Lower lobe of right lung (tissue), 2 donors: ENCODE measurements at regions not wholly inside any gene's neighbourhood (a gene's known extent, or its start where the extent isn't known, plus 50 kb on each side); places are given as distances from the start of the nearest gene placed in this dataset.

Source experiments
- ATAC-seq, 2 donors: fragments of 200-7000 bp; cut with Tn5 transposase; one replicate each; pipeline ENCODE4 v1.9.1; 2020 to 2022; ENCODE audit warnings: mild to moderate bottlenecking in 2 of 2, moderate library complexity in 2 of 2
- DNase-seq: peaks from one replicate; pipeline ENCODE4 v3.0.0-alpha.2; 2020
- H3K27ac ChIP-seq: fragments of 200-600 bp; one replicate; pipeline ENCODE4 v1.8.0; 2022
- H3K27me3 ChIP-seq: fragments of 200-600 bp; one replicate; pipeline ENCODE4 v1.8.0; 2022; ENCODE audit warnings: low read depth
- H3K36me3 ChIP-seq: fragments of 200-600 bp; one replicate; pipeline ENCODE4 v1.8.0; 2022; ENCODE audit warnings: mild to moderate bottlenecking
- H3K4me1 ChIP-seq: fragments of 200-600 bp; one replicate; pipeline ENCODE4 v1.8.0; 2022
- H3K4me3 ChIP-seq: fragments of 200-600 bp; one replicate; pipeline ENCODE4 v1.8.0; 2022; ENCODE audit warnings: mild to moderate bottlenecking
- H3K9me3 ChIP-seq: fragments of 200-600 bp; one replicate; pipeline ENCODE4 v1.8.0; 2022
- CTCF ChIP-seq: fragments of 200-600 bp; IDR thresholded peaks from one replicate; pipeline ENCODE4 v1.8.0; 2022; ENCODE audit warnings: antibody characterized with exemption, mild to moderate bottlenecking
- intact Hi-C: fragments of 100-400 bp; cut with DNase I; formaldehyde crosslinking; loops from one replicate; pipeline ENCODE4 v1.11.0; 2022
- donor health status: DM: no; HTN: yes; CAD: no; lungs with severe emphysema.

GRCh38 chr9:111120526-111120925 lies 82.3 kb upstream of the LPAR1 start:
- no peaks in the 10 kb centered on the region for H3K36me3 ChIP-seq
- intact Hi-C loops = no loop called here
- no peak for TF ChIP-seq CTCF

DNA sequence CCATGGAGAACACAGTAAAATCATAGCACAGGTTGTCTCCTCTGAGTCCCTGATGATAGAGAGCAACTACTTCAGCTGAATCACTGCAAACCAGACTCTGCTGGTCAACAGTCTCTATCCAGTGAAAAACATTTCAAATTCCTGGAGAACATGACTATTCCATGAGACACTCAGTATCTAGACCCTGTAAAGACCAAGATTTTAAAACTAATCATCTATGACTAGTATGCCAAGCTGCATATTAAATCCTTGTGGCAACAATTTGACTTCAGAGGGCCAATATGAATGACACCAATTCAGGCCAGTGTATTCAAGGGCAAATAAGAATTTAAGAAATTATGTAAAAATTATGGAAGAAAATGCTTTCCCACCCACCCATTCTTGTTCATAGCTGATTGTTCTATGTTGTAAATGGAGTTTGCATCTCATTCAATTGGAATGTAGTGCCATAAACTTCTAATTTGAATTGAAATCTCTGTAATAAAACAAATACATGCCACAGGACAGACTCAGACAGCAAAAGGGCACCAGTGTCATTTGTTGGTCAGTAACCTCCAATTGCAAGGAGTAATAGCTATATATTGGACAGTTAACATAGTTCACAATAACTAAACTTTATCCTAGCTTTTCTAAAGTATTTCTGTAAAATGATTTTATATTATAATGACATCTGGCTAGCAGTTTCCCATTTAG lies 80.1 kb upstream of the LPAR1 start:
- TF ChIP-seq CTCF = no peak
- Histone ChIP-seq H3K4me1 (no peaks in the 10 kb centered on the region), H3K9me3 (no peaks in the 10 kb centered on the region), H3K36me3 (no peaks in the 10 kb centered on the region), H3K27me3 (no peaks in the 10 kb centered on the region), H3K27ac (no peak overlapping the region), H3K4me3 (no peak overlapping the region)
- intact Hi-C loops = no loop called here
- DNase-seq = no peak
- ATAC-seq = no peak

More at GRCh38 chr9:111120526-111120925, 82.3 kb upstream of the LPAR1 start:
- H3K27ac ChIP-seq = no peak overlapping the region
- no peaks in the 10 kb centered on the region for H3K9me3 ChIP-seq
- H3K4me3 ChIP-seq = no peak overlapping the region
- no peaks in the 10 kb centered on the region for H3K4me1 ChIP-seq
- DNase-seq = no peak
- no peak for ATAC-seq
- no peaks in the 10 kb centered on the region for H3K27me3 ChIP-seq

- no peak overlapping the region for H3K27ac ChIP-seq
- DNase-seq = no peak
- TF ChIP-seq CTCF = no peak
- H3K9me3 ChIP-seq = no peaks in the 10 kb centered on the region
- H3K27me3 ChIP-seq = no peaks in the 10 kb centered on the region
- ATAC-seq = no peak
- intact Hi-C loops = no loop called here
- no peaks in the 10 kb centered on the region for H3K36me3 ChIP-seq
- no peak overlapping the region for H3K4me3 ChIP-seq
- H3K4me1 ChIP-seq = no peaks in the 10 kb centered on the region
Observed at GRCh38 chr9:111114486-111114885, 76.2 kb upstream of the LPAR1 start.

- no peaks in the 10 kb centered on the region for H3K9me3 ChIP-seq
- H3K4me1 ChIP-seq = no peaks in the 10 kb centered on the region
- no peak for ATAC-seq
- no peaks in the 10 kb centered on the region for H3K36me3 ChIP-seq
- no peaks in the 10 kb centered on the region for H3K27me3 ChIP-seq
- no peak for TF ChIP-seq CTCF
- no peak for DNase-seq
- H3K4me3 ChIP-seq = no peak overlapping the region
- no peak overlapping the region for H3K27ac ChIP-seq
- intact Hi-C loops = no loop called here
Observed at GRCh38 chr9:111113712-111114111, 75.4 kb upstream of the LPAR1 start.

- no peaks in the 10 kb centered on the region for H3K27me3 ChIP-seq
- no peak for TF ChIP-seq CTCF
- ATAC-seq = no peak
- no peak overlapping the region for H3K27ac ChIP-seq
- intact Hi-C loops = no loop called here
- no peaks in the 10 kb centered on the region for H3K4me1 ChIP-seq
- no peaks in the 10 kb centered on the region for H3K9me3 ChIP-seq
- no peaks in the 10 kb centered on the region for H3K36me3 ChIP-seq
- no peak for DNase-seq
- H3K4me3 ChIP-seq = no peak overlapping the region
Observed at GRCh38 chr9:111110805-111111204, 72.5 kb upstream of the LPAR1 start.
